ENCODE measurements at regions not wholly inside any gene's neighbourhood (a gene's known extent, or its start where the extent isn't known, plus 50 kb on each side); places are given as distances from the start of the nearest gene placed in this dataset.

- DNase-seq (ENCODE audit: low spot score) (no peak), FAIRE-seq (no peak)
These were observed 1882.9 kb downstream of the NCAM2 start for GRCh38 chr21:22881131-22881530.

DNA sequence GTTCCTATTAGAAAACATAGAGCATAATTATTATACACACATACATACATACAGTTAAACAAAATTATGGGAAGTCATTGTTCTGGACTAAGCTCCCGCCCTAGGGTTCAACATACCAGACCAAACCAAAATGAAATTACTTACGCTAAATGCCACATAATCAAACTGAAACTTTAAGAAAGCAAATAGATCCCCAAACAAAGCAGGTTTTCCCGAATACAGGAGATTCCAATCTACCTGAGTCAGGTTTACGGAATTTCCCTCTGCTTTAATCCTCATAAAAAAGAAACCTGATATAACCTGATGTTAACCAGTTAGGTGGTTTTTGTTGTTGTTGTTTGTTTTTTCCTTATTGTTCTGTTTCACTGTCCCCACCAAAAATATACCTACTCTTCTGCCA lies 1886.9 kb downstream of the NCAM2 start:
- DNase-seq (ENCODE audit: low spot score) (no peak), FAIRE-seq (no peak)

DNA sequence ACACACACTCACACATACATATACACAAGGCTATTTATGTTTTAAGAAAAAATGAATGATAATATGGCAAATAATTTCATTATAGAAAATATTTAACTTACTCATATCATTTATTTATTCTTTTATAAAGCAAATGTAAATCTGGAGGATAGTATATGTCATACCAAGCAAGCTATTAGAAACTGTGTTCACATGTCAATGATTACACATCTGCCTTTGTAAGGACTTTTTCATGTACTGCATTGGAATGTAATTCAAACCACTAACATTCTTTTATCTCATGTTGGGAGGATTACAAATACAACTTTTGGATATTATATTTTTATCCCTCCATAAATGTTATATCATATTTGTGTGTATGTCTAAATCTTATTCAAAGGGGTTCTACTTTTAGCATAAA lies 1887.4 kb downstream of the NCAM2 start:
- no peak for FAIRE-seq
- no peak for DNase-seq (ENCODE audit: low spot score)

DNA sequence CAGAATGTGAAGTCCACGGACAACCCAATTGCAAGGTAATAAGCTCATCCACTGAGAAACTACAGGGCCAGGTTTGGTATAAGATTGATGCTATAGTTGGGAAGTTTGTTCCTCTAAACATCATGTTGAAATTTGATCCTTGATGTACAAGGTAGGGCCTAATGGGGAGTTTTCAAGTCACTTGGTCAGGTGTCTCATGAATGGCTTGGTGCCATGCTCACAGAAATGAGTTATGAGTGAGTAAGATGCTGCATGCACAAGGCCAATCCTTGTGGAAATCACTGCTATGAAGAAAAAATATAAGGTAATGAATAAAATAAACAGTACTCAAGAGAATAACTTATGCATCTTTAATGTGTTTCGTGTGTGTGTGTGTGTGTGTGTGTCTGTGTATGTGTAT lies 1891.2 kb downstream of the NCAM2 start:
- no peak for DNase-seq (ENCODE audit: low spot score)

DNA sequence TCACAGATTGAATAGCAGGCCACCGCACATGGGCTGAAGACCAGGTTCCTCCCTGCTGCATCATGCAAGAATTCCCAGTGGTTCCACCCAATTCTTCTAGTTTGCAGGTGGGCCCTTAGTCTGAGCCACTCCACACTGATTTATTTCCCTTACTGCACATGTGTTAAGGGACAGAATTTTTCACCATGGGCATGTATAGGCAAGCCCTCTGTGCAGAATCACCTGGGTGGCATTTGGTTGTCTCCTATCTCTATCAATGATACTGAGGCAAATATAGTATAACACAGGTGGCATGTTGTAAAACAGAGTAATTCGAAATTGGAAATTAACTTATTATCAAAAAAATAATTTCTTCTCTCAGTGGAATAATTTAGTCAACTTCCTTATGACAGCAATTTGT lies 1892.4 kb downstream of the NCAM2 start:
- FAIRE-seq (no peak), DNase-seq (ENCODE audit: low spot score) (no peak)

More for the DNA sequence above, 1891.2 kb downstream of the NCAM2 start:
- no peak for FAIRE-seq

DNA sequence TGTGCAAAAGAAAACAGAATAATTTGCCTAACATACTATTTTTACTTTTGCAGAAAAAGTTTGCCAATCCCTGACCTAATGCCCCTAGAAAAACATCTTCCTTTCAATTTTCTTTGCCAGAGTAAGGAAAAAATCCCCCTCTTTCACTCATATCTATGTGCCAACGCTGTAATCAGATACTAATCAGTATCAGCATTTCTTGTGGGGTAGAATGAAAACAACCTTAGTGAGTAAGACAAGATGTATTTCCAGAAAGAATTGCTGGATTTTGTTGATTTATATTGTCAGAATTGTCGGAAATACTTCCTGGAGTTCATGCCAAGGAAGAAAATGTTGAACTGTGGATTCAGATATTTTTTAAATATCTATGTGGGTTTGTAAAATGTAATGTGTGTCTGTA lies 1893.8 kb downstream of the NCAM2 start:
- FAIRE-seq (no peak), DNase-seq (ENCODE audit: low spot score) (no peak)

DNA sequence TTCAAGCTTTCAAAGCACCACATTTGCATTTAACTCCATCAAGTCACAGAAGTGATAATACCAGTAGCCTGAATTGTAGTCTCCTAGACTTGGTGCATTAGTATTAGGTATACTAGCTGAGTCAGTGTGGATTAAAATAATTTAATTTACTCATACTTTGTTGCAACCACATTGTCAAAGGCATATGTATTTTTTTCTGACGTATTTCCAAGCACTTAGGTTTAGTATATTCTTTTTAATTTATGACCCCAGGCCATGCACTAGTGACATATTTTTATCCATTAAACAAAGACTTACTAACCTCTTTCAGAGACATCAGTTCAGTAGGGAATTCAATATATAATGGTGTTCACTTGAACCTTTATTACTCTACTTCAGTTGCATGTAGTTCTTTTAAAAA lies 1894.5 kb downstream of the NCAM2 start:
- no peak for DNase-seq (ENCODE audit: low spot score)

GRCh38 chr21:22898051-22898665 lies 1899.9 kb downstream of the NCAM2 start:
- DNase-seq (ENCODE audit: low spot score) (no peak), FAIRE-seq (no peak)

More for the DNA sequence above, 1894.5 kb downstream of the NCAM2 start:
- FAIRE-seq: no peak

- FAIRE-seq: no peak
- no peak for DNase-seq (ENCODE audit: low spot score)
These were observed 1902.3 kb downstream of the NCAM2 start for GRCh38 chr21:22900490-22900889.

DNA sequence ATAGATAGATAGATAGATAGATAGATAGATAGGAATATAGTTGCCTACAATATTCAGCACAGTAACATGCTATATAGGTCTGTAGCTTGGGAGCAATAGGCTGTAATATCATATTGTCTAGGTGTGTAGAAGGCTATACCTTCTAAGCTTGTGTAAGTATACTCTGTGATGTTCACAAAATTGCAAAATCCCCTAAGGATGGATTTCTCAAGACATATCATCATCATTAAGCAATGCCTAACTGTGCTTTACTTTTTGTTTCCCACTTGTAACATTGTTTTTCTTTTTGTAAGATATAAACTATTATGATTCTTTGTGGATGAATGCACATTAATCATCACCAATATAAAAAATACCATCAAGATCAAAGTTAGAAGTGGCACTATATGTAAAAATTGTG lies 1905.6 kb downstream of the NCAM2 start:
- no peak for FAIRE-seq
- DNase-seq (ENCODE audit: low spot score): no peak

DNA sequence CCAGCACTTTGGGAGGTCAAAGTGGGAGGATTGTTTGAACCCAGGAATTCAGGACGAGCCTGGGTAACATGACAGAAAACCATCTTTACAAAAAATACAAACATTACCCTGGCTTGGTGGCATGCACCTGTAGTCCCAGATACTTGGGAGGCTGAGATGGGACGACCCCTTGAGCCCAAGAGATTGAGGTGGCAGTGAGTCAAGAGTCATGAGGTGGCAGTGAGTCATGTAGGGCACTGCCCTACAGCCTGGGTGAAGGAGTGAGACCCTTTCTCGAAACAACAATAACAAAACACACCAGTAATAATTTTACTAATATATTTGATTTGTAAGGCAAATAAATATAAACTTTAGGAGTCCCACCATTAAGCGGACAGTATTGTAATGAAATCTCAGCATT lies 1906.2 kb downstream of the NCAM2 start:
- no peak for DNase-seq (ENCODE audit: low spot score)
- no peak for FAIRE-seq

GRCh38 chr21:22925032-22925431 lies 1926.8 kb downstream of the NCAM2 start:
- DNase-seq (ENCODE audit: low spot score): no peak
- FAIRE-seq: no peak

GRCh38 chr21:22927469-22927868 lies 1929.3 kb downstream of the NCAM2 start:
- no peak for FAIRE-seq
- DNase-seq (ENCODE audit: low spot score): no peak

GRCh38 chr21:22941779-22942490 lies 1943.7 kb downstream of the NCAM2 start:
- DNase-seq (ENCODE audit: low spot score) (no peak), FAIRE-seq (no peak)

- DNase-seq (ENCODE audit: low spot score): no peak
- FAIRE-seq: no peak
These were observed 1957.3 kb downstream of the NCAM2 start for GRCh38 chr21:22955559-22955958.

DNA sequence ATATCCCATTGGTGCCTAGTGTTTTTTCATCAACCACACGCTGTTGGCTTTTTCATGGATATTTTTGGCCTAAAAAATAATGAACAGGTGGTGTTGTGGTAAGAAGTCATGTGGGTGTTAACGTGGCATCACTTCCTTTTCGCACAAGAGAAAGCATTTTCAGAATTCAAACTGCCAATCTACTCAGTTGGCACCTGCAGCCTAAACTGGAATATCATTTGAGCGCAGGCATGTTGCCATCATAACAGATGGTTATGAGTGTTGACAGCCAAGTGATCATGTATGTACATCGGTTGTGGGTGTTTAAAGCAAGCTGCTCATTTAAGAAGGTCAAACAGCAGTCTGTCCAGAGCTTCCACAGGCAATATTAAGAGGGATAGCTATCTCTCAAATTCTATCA lies 1963.0 kb downstream of the NCAM2 start:
- DNase-seq (ENCODE audit: low spot score) (no peak), FAIRE-seq (no peak)

- no peak for DNase-seq (ENCODE audit: low spot score)
- no peak for FAIRE-seq
These were observed 1967.4 kb downstream of the NCAM2 start for GRCh38 chr21:22965455-22966135.

DNA sequence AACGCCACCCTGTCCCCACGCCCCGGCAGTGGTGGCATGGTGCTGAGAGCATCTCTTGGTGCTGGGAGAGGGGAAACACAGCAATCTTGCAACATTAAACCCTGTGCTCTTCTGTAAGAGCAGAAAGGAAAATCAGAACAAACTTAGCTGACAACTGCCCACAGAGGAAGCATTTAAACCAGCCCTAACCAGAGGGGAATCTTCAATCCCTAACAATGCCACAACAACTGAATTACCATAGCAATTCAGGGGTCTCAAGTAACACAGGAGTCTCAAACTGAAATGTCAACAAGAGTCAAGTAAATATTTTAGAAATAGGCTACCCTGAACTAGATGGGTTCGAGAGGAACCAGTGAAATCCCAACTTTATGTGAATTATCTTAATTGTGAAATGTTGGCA lies 1983.6 kb downstream of the NCAM2 start:
- FAIRE-seq (no peak), DNase-seq (ENCODE audit: low spot score) (no peak)

DNA sequence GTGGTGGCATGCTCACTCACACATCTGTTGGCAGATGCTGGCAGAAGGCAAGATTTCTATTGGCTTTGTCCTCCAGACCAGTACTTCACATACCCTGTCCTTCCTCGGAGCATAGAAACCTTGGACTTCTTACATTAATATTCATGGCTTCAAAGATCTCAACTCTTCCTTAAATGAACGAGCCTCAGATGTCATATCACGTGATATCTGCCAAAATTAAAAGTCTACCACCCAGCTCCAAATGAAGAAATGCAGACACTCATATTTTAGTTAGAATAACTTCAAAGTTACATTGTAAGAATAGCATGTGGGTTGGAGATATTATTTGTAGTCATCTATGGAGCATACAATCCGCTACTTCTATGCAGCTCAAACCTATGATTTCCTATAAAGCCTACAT lies 1994.9 kb downstream of the NCAM2 start:
- no peak for FAIRE-seq

GRCh38 chr21:22993822-22994574 lies 1995.8 kb downstream of the NCAM2 start:
- FAIRE-seq (no peak), DNase-seq (ENCODE audit: low spot score) (no peak)

More for the DNA sequence above, 1994.9 kb downstream of the NCAM2 start:
- no peak for DNase-seq (ENCODE audit: low spot score)

DNA sequence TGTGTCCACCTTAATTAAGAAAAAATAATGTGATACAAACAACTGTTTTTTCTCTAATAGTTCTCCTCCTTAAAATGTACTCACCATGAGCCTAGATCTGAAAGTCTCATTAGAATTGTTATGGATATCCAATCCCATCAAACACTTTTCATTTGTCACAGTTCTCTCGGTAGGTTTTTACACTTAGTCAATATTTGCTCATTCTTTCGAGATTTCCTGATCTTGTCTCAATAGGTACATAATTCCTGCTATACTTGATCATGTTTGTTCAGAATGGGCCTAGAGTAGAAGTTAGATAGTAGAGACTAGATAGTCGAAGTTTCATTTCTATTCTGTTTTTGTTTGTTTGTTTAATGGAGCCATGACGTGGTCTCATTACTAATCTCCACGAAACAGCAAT lies 2005.7 kb downstream of the NCAM2 start:
- DNase-seq (ENCODE audit: low spot score): no peak
- FAIRE-seq: no peak

- no peak for DNase-seq (ENCODE audit: low spot score)
- FAIRE-seq: no peak
These were observed 2010.5 kb downstream of the NCAM2 start for GRCh38 chr21:23008601-23009202.

Data from RCC 7860 (cell line).